ENCODE measurements at regions not wholly inside any gene's neighbourhood (a gene's known extent, or its start where the extent isn't known, plus 50 kb on each side); places are given as distances from the start of the nearest gene placed in this dataset.

GRCh38 chr12:113561068-113561780 lies 89.6 kb upstream of the LHX5 start:
- Histone ChIP-seq H2BK15ac (ENCODE audit: low read depth, low read length) (no peak overlapping the region), H3K14ac (ENCODE audit: insufficient read depth, low read length) (no peak overlapping the region), H2AK5ac (ENCODE audit: insufficient read length, low read length) (no peak overlapping the region), H3K4me1 (ENCODE audit: insufficient read depth, low read length) (peaks cover 2% of the 10 kb centered on the region; the same call in 1 of the 2 replicates), H3K9ac (ENCODE audit: extremely low read depth, insufficient read length, low read length) (no peak overlapping the region), H3K56ac (ENCODE audit: insufficient read length, low read depth, low read length) (no peak overlapping the region), H3K79me2 (ENCODE audit: insufficient read depth, low read length) (no peaks in the 10 kb centered on the region), H4K8ac (replicated peaks; ENCODE audit: insufficient read length, low read depth, low read length) (no peak overlapping the region), H3K23ac (ENCODE audit: insufficient read length, low read depth, low read length) (no peak overlapping the region), H2AFZ (ENCODE audit: low read length) (no peak overlapping the region), H3T11ph (ENCODE audit: low read length) (no peak overlapping the region), H2BK5ac (ENCODE audit: insufficient read length, low read length) (no peak overlapping the region), H3K9me3 (ENCODE audit: control insufficient read depth, low read depth, low read length) (no peaks in the 10 kb centered on the region), H4K91ac (ENCODE audit: insufficient read length, low read depth, low read length) (no peak overlapping the region), H3K27me3 (ENCODE audit: insufficient read depth, low read length) (no peaks in the 10 kb centered on the region), H2BK120ac (ENCODE audit: low read depth, low read length, poor library complexity, severe bottlenecking) (no peak overlapping the region), H3K79me1 (ENCODE audit: insufficient read depth, low read depth, low read length, poor library complexity, severe bottlenecking) (no peaks in the 10 kb centered on the region), H3K4ac (ENCODE audit: low read depth, low read length) (no peak overlapping the region), H3K18ac (ENCODE audit: insufficient read length, low read depth, low read length) (no peak overlapping the region), H2BK20ac (ENCODE audit: low read depth, low read length, poor library complexity, severe bottlenecking) (no peak overlapping the region), H4K20me1 (ENCODE audit: control insufficient read depth, insufficient read depth, insufficient read length) (no peaks in the 10 kb centered on the region), H3K23me2 (ENCODE audit: insufficient read length, low read depth, low read length, poor library complexity, severe bottlenecking) (no peaks in the 10 kb centered on the region), H3K27ac (ENCODE audit: insufficient read length, low read depth, low read length) (no peak overlapping the region), H3K4me2 (ENCODE audit: insufficient read depth, insufficient read length, low read length) (no peak overlapping the region), H2BK12ac (ENCODE audit: insufficient read length, low read depth, low read length) (no peak overlapping the region), H4K5ac (ENCODE audit: insufficient read length, low read depth, low read length) (no peak overlapping the region)
- peaks cover 31 to 47% of the 10 kb centered on the region in 2 experiments for H3K4me1 Mint-ChIP-seq
- WGBS (ENCODE audit: extremely low coverage, insufficient read length, low lambda C conversion rate), result no CpG with 5 or more reads among the region's 18 CpGs
- no peak for TF ChIP-seq CTCF (conservative IDR thresholded peaks at IDR 0.05)
- peaks cover 23% of the 10 kb centered on the region for H3K27me3 Mint-ChIP-seq (ENCODE audit: low read depth)
- 0 out of 7 replicates have a peak, but pooled peaks cover 0 to 2% (median 0%) of the 10 kb centered on the region in 3 experiments for H3K36me3 Mint-ChIP-seq (ENCODE audit: insufficient read depth in 1 of 3, low read depth in 3 of 3)
- 0 out of 7 replicates have a peak overlapping the region, but pooled peaks of 1 of the 3 experiments have one; percentile 20 for H3K27ac Mint-ChIP-seq
- no peaks in the 10 kb centered on the region for H3K9me3 Mint-ChIP-seq
- H3K4me3 Mint-ChIP-seq, result no peak overlapping the region; a peak in 1 of 5 replicates
- DNase-seq, result no peak

Data from H9 (cell line).